Stimulated activated effector memory CD8-positive, alpha-beta T cell treated with anti-CD3 and anti-CD28 coated beads, Interleukin-12 subunit alpha, Interleukin-12 subunit beta, amount 100 ng/mL, for 72 hours (primary cell): ENCODE measurements at regions not wholly inside any gene's neighbourhood (a gene's known extent, or its start where the extent isn't known, plus 50 kb on each side); places are given as distances from the start of the nearest gene placed in this dataset.
"Not testable (repeated sequence)": the region's sequence is repeated elsewhere in the genome, so short reads cannot be mapped to it uniquely, and the experiment has no call there.

Source experiments
- ATAC-seq: fragments of 150-1000 bp; cut with Tn5 transposase; 2 replicates; pipeline ENCODE4 v1.10.0; 2021
- DNase-seq, 2 donors: peaks; one replicate each; pipeline ENCODE4 v3.0.0; 2021 to 2022; ENCODE audit warnings: low spot score in 2 of 2
- H3K27ac Mint-ChIP-seq: one replicate; pipeline ENCODE4 v1.8.0; 2022; ENCODE audit warnings: mild to moderate bottlenecking, mixed read lengths
- H3K36me3 Mint-ChIP-seq: one replicate; pipeline ENCODE4 v1.8.0; 2022; ENCODE audit warnings: mild to moderate bottlenecking, mixed read lengths
- H3K4me1 Mint-ChIP-seq: one replicate; pipeline ENCODE4 v1.8.0; 2022; ENCODE audit warnings: mixed read lengths
- H3K4me3 Mint-ChIP-seq: one replicate; pipeline ENCODE4 v1.8.0; 2022; ENCODE audit warnings: mild to moderate bottlenecking, mixed read lengths
- H3K9me3 Mint-ChIP-seq: one replicate; pipeline ENCODE4 v1.8.0; 2022; ENCODE audit warnings: mixed read lengths

DNA sequence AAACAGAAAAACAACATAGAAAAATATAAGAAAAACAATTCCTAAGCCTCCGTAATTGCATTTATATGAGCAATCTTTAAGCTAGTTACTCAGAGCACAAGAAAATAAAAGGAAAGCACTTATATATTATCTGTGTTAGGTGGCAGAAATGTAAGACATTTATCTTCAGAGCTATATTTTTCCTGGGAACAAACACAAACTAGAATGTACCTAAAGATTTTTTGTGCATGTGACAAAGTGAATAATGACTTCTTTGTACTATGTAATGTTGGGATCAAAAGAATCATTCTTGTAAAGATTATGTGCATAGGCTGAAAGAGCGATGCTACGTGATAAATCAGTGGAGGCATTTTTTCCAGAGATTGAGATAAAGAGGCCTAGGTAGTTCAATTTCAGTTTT, 111.3 kb upstream of the GMNC start:
- Mint-ChIP-seq H3K36me3 (no peaks in the 10 kb centered on the region), H3K4me1 (no peaks in the 10 kb centered on the region), H3K4me3 (no peak overlapping the region), H3K27ac (no peak overlapping the region), H3K9me3 (peaks cover 3% of the 10 kb centered on the region)
- DNase-seq (no peak), ATAC-seq (no peak)

- no peak overlapping the region for H3K27ac Mint-ChIP-seq
- H3K4me3 Mint-ChIP-seq, result no peak overlapping the region
- H3K9me3 Mint-ChIP-seq, result peaks cover 3% of the 10 kb centered on the region
- no peaks in the 10 kb centered on the region for H3K4me1 Mint-ChIP-seq
- H3K36me3 Mint-ChIP-seq, result no peaks in the 10 kb centered on the region
- ATAC-seq (no peak), DNase-seq (no peak)
These were observed 110.4 kb upstream of the GMNC start for GRCh38 chr3:190972840-190973270.

GRCh38 chr3:190972196-190972595, 109.7 kb upstream of the GMNC start:
- no peak for ATAC-seq
- Mint-ChIP-seq H3K9me3 (peaks cover 3% of the 10 kb centered on the region), H3K27ac (no peak overlapping the region), H3K4me3 (no peak overlapping the region), H3K36me3 (no peaks in the 10 kb centered on the region), H3K4me1 (no peaks in the 10 kb centered on the region)
- DNase-seq, result no peak

DNA sequence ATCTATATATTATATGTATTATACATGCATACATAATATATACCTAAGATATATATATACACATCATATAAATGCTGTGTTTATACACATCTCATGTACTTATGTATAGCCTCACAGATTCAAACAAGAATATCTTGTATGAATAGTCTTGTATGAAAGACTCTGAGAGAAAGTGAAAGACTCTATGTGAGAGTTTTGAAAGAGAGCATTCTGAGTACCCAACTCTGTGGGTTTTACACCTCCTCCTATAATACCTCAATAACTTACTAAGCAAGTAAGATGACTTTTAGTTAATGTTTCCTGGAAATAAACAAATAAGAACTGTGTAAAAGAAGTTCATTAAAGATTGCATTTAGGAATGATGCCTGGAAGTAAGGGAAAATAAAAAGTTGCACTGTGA, 108.1 kb upstream of the GMNC start:
- no peaks in the 10 kb centered on the region for H3K36me3 Mint-ChIP-seq

GRCh38 chr3:190968616-190969015, 106.1 kb upstream of the GMNC start:
- H3K4me3 Mint-ChIP-seq, result no peak overlapping the region
- no peaks in the 10 kb centered on the region for H3K36me3 Mint-ChIP-seq
- H3K4me1 Mint-ChIP-seq, result no peaks in the 10 kb centered on the region

More for the DNA sequence above, 108.1 kb upstream of the GMNC start:
- DNase-seq (no peak), ATAC-seq (no peak)
- Mint-ChIP-seq H3K9me3 (peaks cover 2% of the 10 kb centered on the region), H3K4me3 (no peak overlapping the region), H3K27ac (no peak overlapping the region), H3K4me1 (no peaks in the 10 kb centered on the region)

GRCh38 chr3:190964931-190965330, 102.4 kb upstream of the GMNC start:
- H3K36me3 Mint-ChIP-seq, H3K4me1 Mint-ChIP-seq, H3K27ac Mint-ChIP-seq, H3K4me3 Mint-ChIP-seq, ATAC-seq, H3K9me3 Mint-ChIP-seq, DNase-seq: not testable (repeated sequence)

More at GRCh38 chr3:190968616-190969015, 106.1 kb upstream of the GMNC start:
- H3K9me3 Mint-ChIP-seq, result peaks cover 2% of the 10 kb centered on the region
- DNase-seq, result no peak
- no peak for ATAC-seq
- no peak overlapping the region for H3K27ac Mint-ChIP-seq

DNA sequence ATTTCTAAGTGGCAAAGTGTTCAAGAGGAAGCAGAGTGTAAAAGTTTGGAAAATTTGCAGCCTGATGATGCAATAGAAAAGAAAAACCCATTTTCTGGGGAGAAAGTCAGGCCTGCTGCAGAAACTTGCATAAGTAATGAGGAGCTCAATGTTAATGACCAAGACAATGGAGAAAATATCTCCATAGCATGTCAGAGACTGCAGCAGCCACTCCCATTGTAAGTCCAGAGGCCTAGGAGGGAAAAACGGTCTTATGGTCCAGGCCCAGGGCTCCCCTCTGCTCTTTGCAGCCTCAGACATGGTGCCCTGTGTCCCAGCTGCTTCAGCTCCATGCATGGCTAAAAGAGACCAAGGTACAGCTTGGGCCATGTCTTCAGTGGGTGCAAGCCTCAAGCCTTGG, 96.6 kb upstream of the GMNC start:
- Mint-ChIP-seq H3K27ac (no peak overlapping the region), H3K4me1 (no peaks in the 10 kb centered on the region), H3K9me3 (peaks cover 6% of the 10 kb centered on the region), H3K36me3 (no peaks in the 10 kb centered on the region), H3K4me3 (no peak overlapping the region)
- ATAC-seq, result no peak
- no peak for DNase-seq

- no peak for DNase-seq
- no peaks in the 10 kb centered on the region for H3K4me1 Mint-ChIP-seq
- H3K4me3 Mint-ChIP-seq, result no peak overlapping the region
- H3K9me3 Mint-ChIP-seq, result peaks cover under 1% of the 10 kb centered on the region
- H3K27ac Mint-ChIP-seq, result no peak overlapping the region
- no peaks in the 10 kb centered on the region for H3K36me3 Mint-ChIP-seq
- no peak for ATAC-seq
These were observed 79.3 kb upstream of the GMNC start for GRCh38 chr3:190941694-190942260.

GRCh38 chr3:190934616-190935015, 72.1 kb upstream of the GMNC start:
- H3K27ac Mint-ChIP-seq, ATAC-seq, H3K4me3 Mint-ChIP-seq, DNase-seq, H3K4me1 Mint-ChIP-seq, H3K9me3 Mint-ChIP-seq, H3K36me3 Mint-ChIP-seq: not testable (repeated sequence)

GRCh38 chr3:190926619-190927018, 64.1 kb upstream of the GMNC start:
- DNase-seq, result no peak
- Mint-ChIP-seq H3K36me3 (no peaks in the 10 kb centered on the region), H3K4me1 (no peaks in the 10 kb centered on the region), H3K27ac (no peak overlapping the region), H3K9me3 (peaks cover 14% of the 10 kb centered on the region), H3K4me3 (no peak overlapping the region)
- ATAC-seq, result peak; percentile 19

GRCh38 chr3:190912736-190913135, 50.2 kb upstream of the GMNC start:
- Mint-ChIP-seq H3K4me3 (no peak overlapping the region), H3K9me3 (no peaks in the 10 kb centered on the region), H3K36me3 (no peaks in the 10 kb centered on the region), H3K4me1 (no peaks in the 10 kb centered on the region), H3K27ac (no peak overlapping the region)
- DNase-seq (no peak), ATAC-seq (no peak)
